Hepatocyte (in vitro differentiated cells): ENCODE measurements at regions not wholly inside any gene's neighbourhood (a gene's known extent, or its start where the extent isn't known, plus 50 kb on each side); places are given as distances from the start of the nearest gene placed in this dataset.
"Not testable (repeated sequence)": the region's sequence is repeated elsewhere in the genome, so short reads cannot be mapped to it uniquely, and the experiment has no call there.

Experiments used
- DNase-seq: peaks from one replicate; pipeline ENCODE4 v3.0.0-alpha.2; 2016; ENCODE audit warnings: low spot score
- H2AFZ ChIP-seq: fragments of 200-600 bp; sonication (generic); 2 replicates; pipeline ENCODE4 v1.6.0; 2016; ENCODE audit warnings: antibody characterized with exemption, mild to moderate bottlenecking
- H3K27ac ChIP-seq: fragments of 200-600 bp; sonication (generic); 2 replicates; pipeline ENCODE4 v1.5.1; 2016; ENCODE audit warnings: mild to moderate bottlenecking
- H3K27me3 ChIP-seq: fragments of 200-600 bp; sonication (generic); 2 replicates; pipeline ENCODE4 v1.6.1; 2016
- H3K36me3 ChIP-seq: fragments of 200-600 bp; sonication (generic); replicated peaks from 2 replicates; pipeline ENCODE4 v1.5.1; 2016; ENCODE audit warnings: low read depth; ENCODE audit not compliant: insufficient read depth
- H3K4me1 ChIP-seq: fragments of 200-600 bp; sonication (generic); 2 replicates; pipeline ENCODE4 v1.5.1; 2016; ENCODE audit warnings: mild to moderate bottlenecking, moderate library complexity; ENCODE audit not compliant: insufficient read depth
- H3K4me2 ChIP-seq: fragments of 200-600 bp; sonication (generic); 2 replicates; pipeline ENCODE4 v1.6.0; 2016
- H3K4me3 ChIP-seq: fragments of 200-600 bp; sonication (generic); 2 replicates; pipeline ENCODE4 v1.5.1; 2016; ENCODE audit warnings: mild to moderate bottlenecking
- H3K79me2 ChIP-seq: fragments of 200-600 bp; sonication (generic); 2 replicates; pipeline ENCODE4 v1.6.0; 2017; ENCODE audit warnings: mild to moderate bottlenecking
- H3K9me2 ChIP-seq: fragments of 200-600 bp; sonication (generic); replicated peaks from 2 replicates; pipeline ENCODE4 v1.6.0; 2017; ENCODE audit warnings: mild to moderate bottlenecking; ENCODE audit not compliant: insufficient read depth
- H3K9me3 ChIP-seq: fragments of 200-600 bp; sonication (generic); 2 replicates; pipeline ENCODE4 v1.5.1; 2016; ENCODE audit warnings: low read depth, mild to moderate bottlenecking
- H4K20me1 ChIP-seq: fragments of 200-600 bp; sonication (generic); 2 replicates; pipeline ENCODE4 v1.6.0; 2016; ENCODE audit warnings: mild to moderate bottlenecking; ENCODE audit not compliant: insufficient read depth, poor library complexity, severe bottlenecking
- EZH2 ChIP-seq: fragments of 200-600 bp; sonication (generic); IDR thresholded peaks from 2 replicates; pipeline ENCODE4 v1.6.1; 2016; ENCODE audit warnings: antibody characterized with exemption, mild to moderate bottlenecking, borderline replicate concordance
- EZH2phosphoT487 ChIP-seq: fragments of 200-600 bp; sonication (generic); IDR thresholded peaks from one replicate; pipeline ENCODE4 v1.6.1; 2018; ENCODE audit warnings: antibody characterized with exemption, mild to moderate bottlenecking, low read depth, moderate library complexity; ENCODE audit not compliant: unreplicated experiment, severe bottlenecking
- WGBS: methylation state at CpG from one replicate; pipeline ENCODE4 v1.1.6; 2016; ENCODE audit warnings: low lambda C conversion rate; ENCODE audit errors: missing lambda C conversion rate; 5-methylcytosine and 5-hydroxymethylcytosine counted together
- TF ChIP-seq, protein P1 (sequence below): fragments of 200-600 bp; sonication (generic); IDR thresholded peaks from 2 replicates; pipeline ENCODE4 v1.5.1; 2016; ENCODE audit warnings: antibody characterized with exemption, mild to moderate bottlenecking; ENCODE audit not compliant: poor library complexity

DNA sequence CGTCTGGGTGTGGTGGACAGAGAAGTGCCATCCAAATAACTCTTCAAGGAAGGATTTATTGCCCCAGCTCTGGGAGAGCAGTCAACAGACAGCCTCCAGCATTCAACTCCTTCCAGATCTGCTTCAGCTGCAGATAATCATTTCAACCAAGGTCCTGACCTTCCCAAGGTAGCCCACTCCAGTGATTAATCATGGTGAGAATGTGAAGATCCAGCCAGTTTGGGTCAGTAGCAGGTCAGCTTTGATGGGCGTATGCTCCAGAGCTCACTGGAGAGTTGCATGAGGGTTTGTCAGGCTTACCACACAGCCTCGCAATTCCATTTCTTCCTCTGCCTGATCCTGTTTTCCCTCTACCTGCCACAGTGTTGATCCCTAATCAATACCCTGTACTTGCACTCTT, 214.5 kb upstream of the ZRANB2 start:
- DNase-seq, result no peak
- 77% methylated on average over 3 of the region's 3 CpGs for WGBS

DNA sequence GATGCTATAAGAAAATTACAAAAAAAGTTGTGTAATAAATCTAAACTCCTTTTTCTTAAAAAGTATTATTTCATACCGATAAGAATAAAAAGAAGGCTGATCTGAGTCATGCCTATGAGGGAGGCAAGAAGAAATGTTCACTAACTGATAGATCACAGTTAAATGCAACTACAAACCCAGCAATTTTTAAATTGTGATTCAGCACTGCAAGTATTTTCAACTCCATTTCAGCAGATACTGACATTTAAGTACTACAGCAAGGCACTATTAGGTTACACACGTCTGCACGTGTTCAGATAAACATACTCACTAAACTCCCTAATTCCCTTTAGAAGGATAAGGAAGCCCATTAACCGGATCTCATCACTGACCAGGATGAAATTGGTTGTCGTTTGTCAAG, 213.3 kb upstream of the ZRANB2 start:
- no peaks in the 10 kb centered on the region for H4K20me1 ChIP-seq
- 47% methylated on average over 5 of the region's 5 CpGs for WGBS
- no peak overlapping the region for H3K27ac ChIP-seq
- no peaks in the 10 kb centered on the region for H3K36me3 ChIP-seq
- no peak overlapping the region for H2AFZ ChIP-seq
- DNase-seq, result no peak
- no peaks in the 10 kb centered on the region for H3K4me1 ChIP-seq
- no peaks in the 10 kb centered on the region for H3K9me3 ChIP-seq
- H3K9me2 ChIP-seq, result no peaks in the 10 kb centered on the region
- no peaks in the 10 kb centered on the region for H3K27me3 ChIP-seq
- H3K4me3 ChIP-seq, result no peak overlapping the region
- no peak overlapping the region for H3K4me2 ChIP-seq
- no peaks in the 10 kb centered on the region for H3K79me2 ChIP-seq
- no peak for TF ChIP-seq EZH2phosphoT487
- no peak for TF ChIP-seq EZH2
- TF ChIP-seq, protein P1, sequence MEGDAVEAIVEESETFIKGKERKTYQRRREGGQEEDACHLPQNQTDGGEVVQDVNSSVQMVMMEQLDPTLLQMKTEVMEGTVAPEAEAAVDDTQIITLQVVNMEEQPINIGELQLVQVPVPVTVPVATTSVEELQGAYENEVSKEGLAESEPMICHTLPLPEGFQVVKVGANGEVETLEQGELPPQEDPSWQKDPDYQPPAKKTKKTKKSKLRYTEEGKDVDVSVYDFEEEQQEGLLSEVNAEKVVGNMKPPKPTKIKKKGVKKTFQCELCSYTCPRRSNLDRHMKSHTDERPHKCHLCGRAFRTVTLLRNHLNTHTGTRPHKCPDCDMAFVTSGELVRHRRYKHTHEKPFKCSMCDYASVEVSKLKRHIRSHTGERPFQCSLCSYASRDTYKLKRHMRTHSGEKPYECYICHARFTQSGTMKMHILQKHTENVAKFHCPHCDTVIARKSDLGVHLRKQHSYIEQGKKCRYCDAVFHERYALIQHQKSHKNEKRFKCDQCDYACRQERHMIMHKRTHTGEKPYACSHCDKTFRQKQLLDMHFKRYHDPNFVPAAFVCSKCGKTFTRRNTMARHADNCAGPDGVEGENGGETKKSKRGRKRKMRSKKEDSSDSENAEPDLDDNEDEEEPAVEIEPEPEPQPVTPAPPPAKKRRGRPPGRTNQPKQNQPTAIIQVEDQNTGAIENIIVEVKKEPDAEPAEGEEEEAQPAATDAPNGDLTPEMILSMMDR, result no peak

More for the DNA sequence above, 214.5 kb upstream of the ZRANB2 start:
- H3K79me2 ChIP-seq, result no peaks in the 10 kb centered on the region
- H3K36me3 ChIP-seq, result no peaks in the 10 kb centered on the region
- no peaks in the 10 kb centered on the region for H3K4me1 ChIP-seq
- no peaks in the 10 kb centered on the region for H4K20me1 ChIP-seq
- no peak overlapping the region for H3K4me2 ChIP-seq
- no peaks in the 10 kb centered on the region for H3K9me3 ChIP-seq
- no peak overlapping the region for H3K27ac ChIP-seq
- no peaks in the 10 kb centered on the region for H3K9me2 ChIP-seq
- H2AFZ ChIP-seq, result no peak overlapping the region
- no peak overlapping the region for H3K4me3 ChIP-seq
- TF ChIP-seq, protein P1, result no peak
- TF ChIP-seq EZH2phosphoT487 (no peak), EZH2 (no peak)
- no peaks in the 10 kb centered on the region for H3K27me3 ChIP-seq

DNA sequence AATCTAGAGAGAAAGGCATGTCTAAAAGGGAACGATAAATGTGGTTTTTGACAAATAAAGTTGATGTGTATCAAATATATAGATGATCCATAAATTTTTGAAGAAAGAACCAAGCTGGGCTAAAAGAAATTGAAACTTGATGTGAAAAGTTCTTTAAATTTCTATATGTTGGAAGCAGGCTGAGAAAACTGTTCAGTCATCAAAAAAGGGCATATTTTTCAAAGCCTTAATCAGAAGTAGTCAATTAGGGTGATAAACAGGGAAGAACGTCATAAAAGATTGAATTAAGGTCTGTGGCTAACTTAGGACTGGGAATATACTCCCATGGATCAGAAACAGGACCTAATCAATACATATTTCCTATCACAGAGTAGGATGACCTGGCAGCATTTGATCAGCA, 211.4 kb upstream of the ZRANB2 start:
- Histone ChIP-seq H3K79me2 (no peaks in the 10 kb centered on the region), H3K27me3 (no peaks in the 10 kb centered on the region), H3K4me3 (no peak overlapping the region), H3K36me3 (no peaks in the 10 kb centered on the region), H4K20me1 (no peaks in the 10 kb centered on the region), H3K9me3 (no peaks in the 10 kb centered on the region), H3K4me1 (no peaks in the 10 kb centered on the region), H3K4me2 (no peak overlapping the region), H2AFZ (no peak overlapping the region), H3K9me2 (no peaks in the 10 kb centered on the region), H3K27ac (no peak overlapping the region)
- WGBS, result 87% methylated on average over 2 of the region's 2 CpGs
- DNase-seq, result no peak
- TF ChIP-seq EZH2, result no peak
- TF ChIP-seq, protein P1, result no peak
- TF ChIP-seq EZH2phosphoT487, result no peak

DNA sequence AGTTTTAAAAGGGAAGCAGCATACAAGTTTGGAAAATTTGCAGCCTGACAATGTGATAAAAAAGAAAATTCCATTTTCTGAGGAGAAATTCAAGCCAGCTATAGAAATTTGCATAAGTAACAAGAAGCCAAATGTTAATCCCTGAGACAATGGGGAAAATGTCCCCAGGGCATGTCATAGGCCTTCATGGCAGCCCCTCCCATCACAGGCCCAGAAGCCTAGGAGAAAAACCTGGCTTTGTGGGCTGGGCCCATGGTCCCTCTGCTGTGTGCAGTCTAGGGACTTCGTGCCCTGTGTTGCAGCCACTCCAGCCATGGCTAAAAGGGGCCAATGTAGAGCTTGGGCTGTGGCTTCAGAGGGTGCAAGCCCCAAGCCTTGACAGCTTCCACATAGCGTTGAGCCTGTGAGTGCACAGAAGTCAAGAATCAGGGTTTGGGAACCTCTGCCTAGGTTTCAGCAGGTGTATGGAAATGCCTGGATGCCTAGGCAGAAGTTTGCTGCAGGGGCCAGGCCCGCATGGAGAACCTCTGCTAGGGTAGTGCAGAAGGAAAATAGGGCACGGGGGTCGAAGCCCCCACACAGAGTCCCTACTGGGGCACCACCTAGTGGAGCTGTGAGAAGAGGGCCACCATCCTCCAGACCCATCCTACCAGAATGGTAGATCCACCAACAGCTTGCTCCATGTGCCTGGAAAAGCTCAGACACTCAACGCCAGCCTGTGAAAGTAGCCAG, 209.8 kb upstream of the ZRANB2 start:
- not testable (repeated sequence) for DNase-seq, H3K4me3 ChIP-seq, H4K20me1 ChIP-seq, H3K9me2 ChIP-seq, H3K27me3 ChIP-seq, H3K79me2 ChIP-seq, H3K4me1 ChIP-seq, H3K9me3 ChIP-seq, H2AFZ ChIP-seq, H3K4me2 ChIP-seq, H3K27ac ChIP-seq, H3K36me3 ChIP-seq
- 87% methylated on average over 6 of the region's 6 CpGs for WGBS
